Keratinocyte (primary cell): ENCODE measurements at regions not wholly inside any gene's neighbourhood (a gene's known extent, or its start where the extent isn't known, plus 50 kb on each side); places are given as distances from the start of the nearest gene placed in this dataset.

Source experiments
- DNase-seq: peaks from one replicate; pipeline ENCODE4 v3.0.0-alpha.2; 2011; ENCODE audit warnings: low read depth, missing footprints, low spot score
- FAIRE-seq: peaks from 2 replicates; lab custom pipeline; 2011; peaks lifted over from hg19 to GRCh38; lab: Jason Lieb, UNC
- H2AFZ ChIP-seq: 2 replicates; pipeline ENCODE4 v1.6.0; 2012; ENCODE audit warnings: low read length, control low read depth, inconsistent platforms; ENCODE audit not compliant: control insufficient read depth
- H3K27ac ChIP-seq: 2 replicates; pipeline ENCODE4 v1.5.1; 2011; ENCODE audit warnings: low read length; ENCODE audit not compliant: control insufficient read depth, insufficient read depth
- H3K27me3 ChIP-seq: 3 replicates; pipeline ENCODE4 v1.6.0; 2011; ENCODE audit warnings: low read length; ENCODE audit not compliant: control insufficient read depth, insufficient read depth; ENCODE audit errors: extremely low read depth
- H3K36me3 ChIP-seq, 2 experiments: 2 replicates in 1 of 2; 3 replicates in 1 of 2; pipeline ENCODE4 v1.5.1; 2011; ENCODE audit warnings: low read length in 2 of 2, mild to moderate bottlenecking in 1 of 2; ENCODE audit not compliant: control insufficient read depth in 2 of 2, insufficient read depth in 2 of 2; ENCODE audit errors: extremely low read depth in 1 of 2
- H3K4me1 ChIP-seq: 3 replicates; pipeline ENCODE4 v1.5.1; 2011; ENCODE audit warnings: low read length; ENCODE audit not compliant: control insufficient read depth, insufficient read depth; ENCODE audit errors: extremely low read depth
- H3K4me2 ChIP-seq: 3 replicates; pipeline ENCODE4 v1.6.0; 2011; ENCODE audit warnings: low read depth, low read length; ENCODE audit not compliant: control insufficient read depth, insufficient read depth; ENCODE audit errors: extremely low read depth
- H3K4me3 ChIP-seq, 3 experiments: fragments of 200-600 bp in 1 of 3; sonication (generic) in 1 of 3; 2 replicates in 2 of 3; 3 replicates in 1 of 3; pipeline ENCODE4 v1.5.1; 2011 to 2016; ENCODE audit warnings: low read length in 3 of 3, mild to moderate bottlenecking in 3 of 3, control low read depth in 2 of 3, inconsistent platforms in 1 of 3, low read depth in 1 of 3, mixed read lengths in 1 of 3, mixed run types in 1 of 3, moderate library complexity in 1 of 3; ENCODE audit not compliant: control insufficient read depth in 2 of 3, insufficient read depth in 2 of 3; ENCODE audit errors: extremely low read depth in 1 of 3
- H3K79me2 ChIP-seq: 2 replicates; pipeline ENCODE4 v1.6.0; 2012; ENCODE audit warnings: low read length; ENCODE audit not compliant: control insufficient read depth, insufficient read depth
- H3K9ac ChIP-seq: 3 replicates; pipeline ENCODE4 v1.6.0; 2011; ENCODE audit warnings: low read length; ENCODE audit not compliant: control insufficient read depth, insufficient read depth; ENCODE audit errors: extremely low read depth
- H3K9me1 ChIP-seq: 3 replicates; pipeline ENCODE4 v1.6.0; 2011; ENCODE audit warnings: low read length; ENCODE audit not compliant: control insufficient read depth, insufficient read depth; ENCODE audit errors: extremely low read depth
- H3K9me3 ChIP-seq: 2 replicates; pipeline ENCODE4 v1.5.1; 2012; ENCODE audit warnings: low read depth, low read length; ENCODE audit not compliant: control insufficient read depth
- H4K20me1 ChIP-seq: 3 replicates; pipeline ENCODE4 v1.6.0; 2011; ENCODE audit warnings: low read length; ENCODE audit not compliant: control insufficient read depth, insufficient read depth; ENCODE audit errors: extremely low read depth
- EZH2 ChIP-seq: IDR thresholded peaks from one replicate; pipeline ENCODE4 v1.6.1; 2012; ENCODE audit warnings: inconsistent platforms, mild to moderate bottlenecking, low read length, moderate library complexity
- dilution Hi-C: fragments of 300-500 bp; cut with MboI; formaldehyde crosslinking; loops from one replicate; pipeline ENCODE4 v1.7.0; 2020; ENCODE audit warnings: low sequenced_read_pairs; ENCODE audit not compliant: extremely low pct_ligation_motif_present
- TF ChIP-seq, protein P1 (sequence below), 3 experiments: IDR thresholded peaks in 1 of 3; conservative IDR thresholded peaks in 1 of 3; optimal IDR thresholded peaks in 1 of 3; 2 replicates in 2 of 3; 3 replicates in 1 of 3; pipeline versions ENCODE3 to v1.5.1; 2011; ENCODE audit warnings: low read length in 3 of 3, mild to moderate bottlenecking in 3 of 3, moderate library complexity in 2 of 3, control low read depth in 1 of 3, inconsistent platforms in 1 of 3; ENCODE audit not compliant: insufficient read depth in 2 of 3; ENCODE audit errors: extremely low read depth in 1 of 3

GRCh38 chr20:22701679-22702308 is 117.4 kb upstream of the FOXA2 start:
- no peak overlapping the region for H3K4me2 ChIP-seq
- H3K9me3 ChIP-seq, result peaks cover 8% of the 10 kb centered on the region
- H3K36me3 ChIP-seq, result no peaks in the 10 kb centered on the region
- dilution Hi-C loops, result no loop called here
- no peak for TF ChIP-seq EZH2
- TF ChIP-seq, protein P1, sequence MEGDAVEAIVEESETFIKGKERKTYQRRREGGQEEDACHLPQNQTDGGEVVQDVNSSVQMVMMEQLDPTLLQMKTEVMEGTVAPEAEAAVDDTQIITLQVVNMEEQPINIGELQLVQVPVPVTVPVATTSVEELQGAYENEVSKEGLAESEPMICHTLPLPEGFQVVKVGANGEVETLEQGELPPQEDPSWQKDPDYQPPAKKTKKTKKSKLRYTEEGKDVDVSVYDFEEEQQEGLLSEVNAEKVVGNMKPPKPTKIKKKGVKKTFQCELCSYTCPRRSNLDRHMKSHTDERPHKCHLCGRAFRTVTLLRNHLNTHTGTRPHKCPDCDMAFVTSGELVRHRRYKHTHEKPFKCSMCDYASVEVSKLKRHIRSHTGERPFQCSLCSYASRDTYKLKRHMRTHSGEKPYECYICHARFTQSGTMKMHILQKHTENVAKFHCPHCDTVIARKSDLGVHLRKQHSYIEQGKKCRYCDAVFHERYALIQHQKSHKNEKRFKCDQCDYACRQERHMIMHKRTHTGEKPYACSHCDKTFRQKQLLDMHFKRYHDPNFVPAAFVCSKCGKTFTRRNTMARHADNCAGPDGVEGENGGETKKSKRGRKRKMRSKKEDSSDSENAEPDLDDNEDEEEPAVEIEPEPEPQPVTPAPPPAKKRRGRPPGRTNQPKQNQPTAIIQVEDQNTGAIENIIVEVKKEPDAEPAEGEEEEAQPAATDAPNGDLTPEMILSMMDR (optimal IDR thresholded peaks at IDR 0.05 in 1 of 3, IDR thresholded peaks at IDR 0.05 in 1 of 3, conservative IDR thresholded peaks at IDR 0.05 in 1 of 3; ENCODE audit: extremely low read depth in 1 of 3, insufficient read depth in 2 of 3, low read length in 3 of 3), result no peak
- no peak overlapping the region for H3K4me3 ChIP-seq
- no peak overlapping the region for H3K9ac ChIP-seq
- H4K20me1 ChIP-seq, result no peaks in the 10 kb centered on the region
- H3K79me2 ChIP-seq, result no peaks in the 10 kb centered on the region
- H2AFZ ChIP-seq, result no peak overlapping the region
- H3K4me1 ChIP-seq, result peaks cover 18% of the 10 kb centered on the region
- peak; percentile 63 for FAIRE-seq
- H3K9me1 ChIP-seq, result no peaks in the 10 kb centered on the region
- peak; percentile 76 for DNase-seq
- no peak overlapping the region for H3K27ac ChIP-seq
- H3K27me3 ChIP-seq, result no peaks in the 10 kb centered on the region

- Histone ChIP-seq H3K4me1 (peaks cover 15% of the 10 kb centered on the region), H3K79me2 (no peaks in the 10 kb centered on the region), H3K4me2 (no peak overlapping the region), H3K4me3 (no peak overlapping the region), H4K20me1 (no peaks in the 10 kb centered on the region), H3K9ac (no peak overlapping the region), H3K9me1 (no peaks in the 10 kb centered on the region), H3K36me3 (no peaks in the 10 kb centered on the region), H3K9me3 (peaks cover 8% of the 10 kb centered on the region), H2AFZ (no peak overlapping the region), H3K27ac (no peak overlapping the region), H3K27me3 (no peaks in the 10 kb centered on the region)
- TF ChIP-seq, protein P1 (optimal IDR thresholded peaks at IDR 0.05 in 1 of 3, IDR thresholded peaks at IDR 0.05 in 1 of 3, conservative IDR thresholded peaks at IDR 0.05 in 1 of 3; ENCODE audit: extremely low read depth in 1 of 3, insufficient read depth in 2 of 3, low read length in 3 of 3), result no peak
- no peak for TF ChIP-seq EZH2
- FAIRE-seq (no peak), DNase-seq (no peak)
- dilution Hi-C loops, result no loop called here
These were observed 119.5 kb upstream of the FOXA2 start for GRCh38 chr20:22703843-22704242.
